Epidermal melanocyte (primary cell): ENCODE measurements at regions not wholly inside any gene's neighbourhood (a gene's known extent, or its start where the extent isn't known, plus 50 kb on each side); places are given as distances from the start of the nearest gene placed in this dataset.
"Not testable (repeated sequence)": the region's sequence is repeated elsewhere in the genome, so short reads cannot be mapped to it uniquely, and the experiment has no call there.

Source experiments
- DNase-seq: peaks from one replicate; pipeline ENCODE4 v3.0.0; 2011; ENCODE audit warnings: low spot score; ENCODE audit not compliant: insufficient read length

GRCh38 chr13:67619995-67620380, 389.9 kb upstream of the PCDH9 start:
- no peak for DNase-seq

GRCh38 chr13:67619351-67619994, 389.3 kb upstream of the PCDH9 start:
- DNase-seq, result no peak

GRCh38 chr13:67614579-67614978, 384.4 kb upstream of the PCDH9 start:
- DNase-seq, result no peak

GRCh38 chr13:67614013-67614412, 383.9 kb upstream of the PCDH9 start:
- DNase-seq, result no peak

GRCh38 chr13:67588607-67589006, 358.5 kb upstream of the PCDH9 start:
- no peak for DNase-seq

- no peak for DNase-seq
These were observed 347.2 kb upstream of the PCDH9 start for GRCh38 chr13:67577361-67577760.

GRCh38 chr13:67574320-67575233, 344.4 kb upstream of the PCDH9 start:
- no peak for DNase-seq

- DNase-seq, result no peak
These were observed 338.1 kb upstream of the PCDH9 start for GRCh38 chr13:67568205-67568604.

- DNase-seq, result no peak
These were observed 327.6 kb upstream of the PCDH9 start for GRCh38 chr13:67557642-67558241.

GRCh38 chr13:67557118-67557517, 327.0 kb upstream of the PCDH9 start:
- DNase-seq, result no peak

- DNase-seq, result no peak
These were observed 324.8 kb upstream of the PCDH9 start for GRCh38 chr13:67554746-67555452.

GRCh38 chr13:67554286-67554685, 324.1 kb upstream of the PCDH9 start:
- no peak for DNase-seq

- DNase-seq, result no peak
These were observed 319.2 kb upstream of the PCDH9 start for GRCh38 chr13:67549331-67549730.

GRCh38 chr13:67538906-67539305, 308.8 kb upstream of the PCDH9 start:
- DNase-seq, result no peak

- no peak for DNase-seq
These were observed 290.8 kb upstream of the PCDH9 start for GRCh38 chr13:67520886-67521285.

- DNase-seq, result no peak
These were observed 289.2 kb upstream of the PCDH9 start for GRCh38 chr13:67519356-67519755.

GRCh38 chr13:67518785-67519184, 288.6 kb upstream of the PCDH9 start:
- DNase-seq, result no peak

- peak; percentile 20 for DNase-seq
These were observed 285.8 kb upstream of the PCDH9 start for GRCh38 chr13:67515895-67516294.

GRCh38 chr13:67509018-67509417, 278.9 kb upstream of the PCDH9 start:
- DNase-seq, result no peak

- DNase-seq, result not testable (repeated sequence)
These were observed 278.1 kb upstream of the PCDH9 start for GRCh38 chr13:67508275-67508674.

- no peak for DNase-seq
These were observed 276.3 kb upstream of the PCDH9 start for GRCh38 chr13:67506407-67506806.

GRCh38 chr13:67505376-67505775, 275.2 kb upstream of the PCDH9 start:
- DNase-seq, result no peak
